H1 (cell line): ENCODE measurements at regions not wholly inside any gene's neighbourhood (a gene's known extent, or its start where the extent isn't known, plus 50 kb on each side); places are given as distances from the start of the nearest gene placed in this dataset.

Experiments
- CEBPB ChIP-seq: IDR thresholded peaks from 2 replicates; pipeline ENCODE4 v1.6.1; 2012; ENCODE audit warnings: low read depth, low read length
- FOSL1 ChIP-seq: IDR thresholded peaks from 2 replicates; pipeline ENCODE4 v1.6.1; 2011; ENCODE audit warnings: mild to moderate bottlenecking, low read depth, low read length, moderate library complexity; ENCODE audit not compliant: insufficient read depth
- GABPA ChIP-seq: IDR thresholded peaks from 2 replicates; pipeline ENCODE4 v1.6.1; 2011; ENCODE audit warnings: mild to moderate bottlenecking, low read length, moderate library complexity, borderline replicate concordance; ENCODE audit not compliant: insufficient read depth
- HDAC2 ChIP-seq, 2 experiments: fragments of 300-600 bp in 1 of 2; sonication (generic) in 1 of 2; IDR thresholded peaks; 2 replicates each; pipeline ENCODE4 v1.6.1; 2011 to 2012; ENCODE audit warnings: low read depth in 2 of 2, low read length in 2 of 2, mild to moderate bottlenecking in 2 of 2, moderate library complexity in 2 of 2, borderline replicate concordance in 1 of 2, inconsistent platforms in 1 of 2
- KDM5A ChIP-seq: fragments of 200-600 bp; IDR thresholded peaks from 2 replicates; pipeline ENCODE4 v1.7.1; 2012; ENCODE audit warnings: mild to moderate bottlenecking, low read length, inconsistent platforms, mixed read lengths
- MAFK ChIP-seq: IDR thresholded peaks from 2 replicates; pipeline ENCODE4 v1.6.1; 2012; ENCODE audit warnings: low read depth, mild to moderate bottlenecking, improper control_type of control experiment, low read length
- NANOG ChIP-seq: IDR thresholded peaks from 2 replicates; pipeline ENCODE4 v1.6.1; 2011; ENCODE audit warnings: low read length, low read depth, mild to moderate bottlenecking, inconsistent platforms; ENCODE audit not compliant: insufficient read depth, poor library complexity, severe bottlenecking
- POLR2AphosphoS5 ChIP-seq: IDR thresholded peaks from 2 replicates; pipeline ENCODE4 v1.6.1; 2011; ENCODE audit warnings: low read depth, low read length
- RBBP5 ChIP-seq: IDR thresholded peaks from 2 replicates; pipeline ENCODE4 v1.7.1; 2012; ENCODE audit warnings: low read depth, mild to moderate bottlenecking, inconsistent platforms, low read length, moderate library complexity, borderline replicate concordance
- SP1 ChIP-seq: IDR thresholded peaks from 2 replicates; pipeline ENCODE4 v1.6.1; 2011; ENCODE audit warnings: low read depth, low read length
- SP4 ChIP-seq: IDR thresholded peaks from 2 replicates; pipeline ENCODE4 v1.6.1; 2012; ENCODE audit warnings: low read length, inconsistent platforms
- ZNF274 ChIP-seq: IDR thresholded peaks from 2 replicates; pipeline ENCODE4 v1.7.0; 2012; ENCODE audit warnings: low read length, borderline replicate concordance; ENCODE audit errors: extremely low read depth
- TF ChIP-seq, protein P1 (sequence below): fragments of 300-600 bp; sonication (generic); IDR thresholded peaks from 2 replicates; pipeline ENCODE4 v1.7.1; 2012; ENCODE audit warnings: low read length, moderate library complexity, mild to moderate bottlenecking, inconsistent platforms; ENCODE audit not compliant: insufficient replicate concordance

DNA sequence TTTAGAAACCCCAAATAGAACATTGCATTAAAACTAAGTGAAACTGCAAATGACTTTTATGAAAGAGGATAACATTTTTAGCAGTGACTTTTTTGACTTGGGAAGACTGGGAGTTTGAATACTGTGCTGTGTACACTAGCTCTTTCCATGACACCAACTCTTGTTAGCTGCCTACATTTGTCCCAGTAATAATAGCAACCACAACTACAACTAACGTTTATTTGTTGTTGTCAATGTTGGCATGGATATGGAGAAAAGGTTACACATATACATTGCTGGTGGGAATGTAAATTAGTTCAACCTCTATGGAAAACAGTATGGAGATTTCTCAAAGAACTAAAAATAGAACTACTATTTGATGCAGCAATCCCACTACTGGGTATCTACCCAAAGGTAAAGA, 329.6 kb upstream of the ADAMTS9 start (continued):
- TF ChIP-seq, protein P1, sequence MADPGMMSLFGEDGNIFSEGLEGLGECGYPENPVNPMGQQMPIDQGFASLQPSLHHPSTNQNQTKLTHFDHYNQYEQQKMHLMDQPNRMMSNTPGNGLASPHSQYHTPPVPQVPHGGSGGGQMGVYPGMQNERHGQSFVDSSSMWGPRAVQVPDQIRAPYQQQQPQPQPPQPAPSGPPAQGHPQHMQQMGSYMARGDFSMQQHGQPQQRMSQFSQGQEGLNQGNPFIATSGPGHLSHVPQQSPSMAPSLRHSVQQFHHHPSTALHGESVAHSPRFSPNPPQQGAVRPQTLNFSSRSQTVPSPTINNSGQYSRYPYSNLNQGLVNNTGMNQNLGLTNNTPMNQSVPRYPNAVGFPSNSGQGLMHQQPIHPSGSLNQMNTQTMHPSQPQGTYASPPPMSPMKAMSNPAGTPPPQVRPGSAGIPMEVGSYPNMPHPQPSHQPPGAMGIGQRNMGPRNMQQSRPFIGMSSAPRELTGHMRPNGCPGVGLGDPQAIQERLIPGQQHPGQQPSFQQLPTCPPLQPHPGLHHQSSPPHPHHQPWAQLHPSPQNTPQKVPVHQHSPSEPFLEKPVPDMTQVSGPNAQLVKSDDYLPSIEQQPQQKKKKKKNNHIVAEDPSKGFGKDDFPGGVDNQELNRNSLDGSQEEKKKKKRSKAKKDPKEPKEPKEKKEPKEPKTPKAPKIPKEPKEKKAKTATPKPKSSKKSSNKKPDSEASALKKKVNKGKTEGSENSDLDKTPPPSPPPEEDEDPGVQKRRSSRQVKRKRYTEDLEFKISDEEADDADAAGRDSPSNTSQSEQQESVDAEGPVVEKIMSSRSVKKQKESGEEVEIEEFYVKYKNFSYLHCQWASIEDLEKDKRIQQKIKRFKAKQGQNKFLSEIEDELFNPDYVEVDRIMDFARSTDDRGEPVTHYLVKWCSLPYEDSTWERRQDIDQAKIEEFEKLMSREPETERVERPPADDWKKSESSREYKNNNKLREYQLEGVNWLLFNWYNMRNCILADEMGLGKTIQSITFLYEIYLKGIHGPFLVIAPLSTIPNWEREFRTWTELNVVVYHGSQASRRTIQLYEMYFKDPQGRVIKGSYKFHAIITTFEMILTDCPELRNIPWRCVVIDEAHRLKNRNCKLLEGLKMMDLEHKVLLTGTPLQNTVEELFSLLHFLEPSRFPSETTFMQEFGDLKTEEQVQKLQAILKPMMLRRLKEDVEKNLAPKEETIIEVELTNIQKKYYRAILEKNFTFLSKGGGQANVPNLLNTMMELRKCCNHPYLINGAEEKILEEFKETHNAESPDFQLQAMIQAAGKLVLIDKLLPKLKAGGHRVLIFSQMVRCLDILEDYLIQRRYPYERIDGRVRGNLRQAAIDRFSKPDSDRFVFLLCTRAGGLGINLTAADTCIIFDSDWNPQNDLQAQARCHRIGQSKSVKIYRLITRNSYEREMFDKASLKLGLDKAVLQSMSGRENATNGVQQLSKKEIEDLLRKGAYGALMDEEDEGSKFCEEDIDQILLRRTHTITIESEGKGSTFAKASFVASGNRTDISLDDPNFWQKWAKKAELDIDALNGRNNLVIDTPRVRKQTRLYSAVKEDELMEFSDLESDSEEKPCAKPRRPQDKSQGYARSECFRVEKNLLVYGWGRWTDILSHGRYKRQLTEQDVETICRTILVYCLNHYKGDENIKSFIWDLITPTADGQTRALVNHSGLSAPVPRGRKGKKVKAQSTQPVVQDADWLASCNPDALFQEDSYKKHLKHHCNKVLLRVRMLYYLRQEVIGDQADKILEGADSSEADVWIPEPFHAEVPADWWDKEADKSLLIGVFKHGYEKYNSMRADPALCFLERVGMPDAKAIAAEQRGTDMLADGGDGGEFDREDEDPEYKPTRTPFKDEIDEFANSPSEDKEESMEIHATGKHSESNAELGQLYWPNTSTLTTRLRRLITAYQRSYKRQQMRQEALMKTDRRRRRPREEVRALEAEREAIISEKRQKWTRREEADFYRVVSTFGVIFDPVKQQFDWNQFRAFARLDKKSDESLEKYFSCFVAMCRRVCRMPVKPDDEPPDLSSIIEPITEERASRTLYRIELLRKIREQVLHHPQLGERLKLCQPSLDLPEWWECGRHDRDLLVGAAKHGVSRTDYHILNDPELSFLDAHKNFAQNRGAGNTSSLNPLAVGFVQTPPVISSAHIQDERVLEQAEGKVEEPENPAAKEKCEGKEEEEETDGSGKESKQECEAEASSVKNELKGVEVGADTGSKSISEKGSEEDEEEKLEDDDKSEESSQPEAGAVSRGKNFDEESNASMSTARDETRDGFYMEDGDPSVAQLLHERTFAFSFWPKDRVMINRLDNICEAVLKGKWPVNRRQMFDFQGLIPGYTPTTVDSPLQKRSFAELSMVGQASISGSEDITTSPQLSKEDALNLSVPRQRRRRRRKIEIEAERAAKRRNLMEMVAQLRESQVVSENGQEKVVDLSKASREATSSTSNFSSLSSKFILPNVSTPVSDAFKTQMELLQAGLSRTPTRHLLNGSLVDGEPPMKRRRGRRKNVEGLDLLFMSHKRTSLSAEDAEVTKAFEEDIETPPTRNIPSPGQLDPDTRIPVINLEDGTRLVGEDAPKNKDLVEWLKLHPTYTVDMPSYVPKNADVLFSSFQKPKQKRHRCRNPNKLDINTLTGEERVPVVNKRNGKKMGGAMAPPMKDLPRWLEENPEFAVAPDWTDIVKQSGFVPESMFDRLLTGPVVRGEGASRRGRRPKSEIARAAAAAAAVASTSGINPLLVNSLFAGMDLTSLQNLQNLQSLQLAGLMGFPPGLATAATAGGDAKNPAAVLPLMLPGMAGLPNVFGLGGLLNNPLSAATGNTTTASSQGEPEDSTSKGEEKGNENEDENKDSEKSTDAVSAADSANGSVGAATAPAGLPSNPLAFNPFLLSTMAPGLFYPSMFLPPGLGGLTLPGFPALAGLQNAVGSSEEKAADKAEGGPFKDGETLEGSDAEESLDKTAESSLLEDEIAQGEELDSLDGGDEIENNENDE, result no peak
- TF ChIP-seq CEBPB (no peak), POLR2AphosphoS5 (no peak), HDAC2 (IDR thresholded peaks at IDR 0.05; ENCODE audit: borderline replicate concordance in 1 of 2, low read depth in 2 of 2, low read length in 2 of 2) (no peak), SP4 (no peak), ZNF274 (no peak), MAFK (no peak), NANOG (no peak), GABPA (no peak), KDM5A (no peak), SP1 (no peak), FOSL1 (no peak), RBBP5 (no peak)
